Suppressor macrophage treated with lipopolysaccharide for 4 hours (primary cell): ENCODE measurements at regions not wholly inside any gene's neighbourhood (a gene's known extent, or its start where the extent isn't known, plus 50 kb on each side); places are given as distances from the start of the nearest gene placed in this dataset.
A peak's percentile ranks its signal among the peaks of the same experiment; 100 is the strongest.

Experiments
- DNase-seq: peaks from one replicate; pipeline ENCODE4 v3.0.0-alpha.2; 2020

DNA sequence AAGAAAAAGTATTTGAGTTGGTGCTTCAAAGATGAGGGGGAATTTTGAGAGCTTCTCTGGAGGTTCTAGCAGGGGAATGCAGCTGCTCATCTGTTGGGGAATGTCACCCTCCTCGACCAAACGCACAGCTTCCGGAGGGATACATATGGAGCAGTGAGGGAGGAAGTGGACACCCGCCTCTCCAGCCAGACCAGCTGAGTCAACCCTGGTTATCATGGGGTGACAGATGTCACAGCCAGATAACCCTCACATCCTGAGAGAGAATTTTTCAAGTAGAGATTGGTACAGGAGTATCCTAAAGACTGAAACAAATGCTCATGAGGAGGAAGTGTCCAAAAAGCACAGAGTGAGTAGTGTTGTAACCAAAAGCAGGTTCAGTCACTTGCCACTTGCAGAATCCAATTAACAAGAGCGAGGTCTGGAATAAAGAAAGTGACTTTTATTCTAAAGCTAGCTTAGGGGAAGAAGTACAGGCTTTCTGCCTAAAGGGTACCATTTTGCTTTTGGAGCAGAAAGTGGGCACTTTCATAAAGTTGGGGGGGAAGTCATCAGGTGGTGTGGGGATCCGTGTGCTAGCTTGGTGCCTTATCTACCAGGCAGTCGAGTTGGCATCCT, 395.2 kb downstream of the RAD51AP2 start:
- peak; percentile 0 for DNase-seq

DNA sequence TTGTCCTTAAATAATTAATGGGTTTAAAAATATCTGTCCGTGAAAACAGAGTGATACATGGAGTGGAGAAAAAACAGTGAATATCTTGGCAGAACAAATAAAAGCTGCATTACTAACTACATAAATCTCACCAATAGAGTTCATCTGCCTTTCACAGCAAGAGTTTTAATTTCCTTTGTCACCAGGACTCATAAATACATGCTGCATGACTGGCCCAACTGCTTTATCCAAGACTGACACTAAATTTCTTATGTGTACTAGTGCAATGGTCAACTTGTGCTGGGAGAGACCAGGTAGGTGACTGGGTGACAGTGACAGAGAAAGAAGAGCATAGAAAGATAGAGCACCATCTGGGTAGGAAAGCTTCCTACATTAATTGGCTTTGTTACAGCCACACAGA, 402.8 kb downstream of the RAD51AP2 start:
- DNase-seq, result no peak

DNA sequence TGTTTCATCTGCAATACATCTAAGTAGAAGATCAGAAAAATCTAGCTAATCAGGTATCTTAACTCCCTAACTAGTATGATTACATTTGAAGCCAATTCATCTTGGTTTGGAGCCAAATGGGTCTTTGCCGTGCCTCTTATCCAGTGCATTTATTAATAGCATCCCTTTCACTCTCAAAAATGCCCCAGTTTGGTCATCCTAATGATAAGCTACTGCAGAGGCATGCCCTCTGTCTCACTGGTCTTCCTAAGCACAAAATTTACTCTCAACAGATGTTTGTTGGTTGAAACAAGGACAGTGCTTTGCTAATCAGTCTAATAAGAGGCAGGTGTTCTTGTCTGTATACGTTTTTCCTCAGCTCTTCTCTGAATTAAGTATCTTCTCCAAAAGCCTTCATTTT, 403.2 kb downstream of the RAD51AP2 start:
- DNase-seq, result no peak

DNA sequence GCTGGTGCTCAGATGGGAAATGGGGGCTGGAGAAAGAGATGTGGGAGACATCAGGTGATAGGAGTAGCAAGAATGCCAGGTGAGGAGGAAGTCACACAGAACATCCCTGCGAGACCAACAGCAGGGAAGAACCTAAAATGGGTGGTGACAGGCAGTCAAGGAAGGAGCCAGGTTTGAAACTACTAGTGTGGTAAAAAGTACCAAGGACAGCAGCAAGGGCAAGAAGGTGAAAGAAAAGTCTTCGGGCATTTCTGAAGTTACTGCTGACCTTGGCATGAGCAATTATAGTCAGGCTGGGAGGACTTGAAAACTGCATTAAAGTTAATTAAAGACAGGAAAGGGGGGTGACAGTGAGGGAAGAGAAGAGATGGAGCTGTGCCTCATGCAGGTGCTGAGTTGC, 410.4 kb downstream of the RAD51AP2 start:
- no peak for DNase-seq

DNA sequence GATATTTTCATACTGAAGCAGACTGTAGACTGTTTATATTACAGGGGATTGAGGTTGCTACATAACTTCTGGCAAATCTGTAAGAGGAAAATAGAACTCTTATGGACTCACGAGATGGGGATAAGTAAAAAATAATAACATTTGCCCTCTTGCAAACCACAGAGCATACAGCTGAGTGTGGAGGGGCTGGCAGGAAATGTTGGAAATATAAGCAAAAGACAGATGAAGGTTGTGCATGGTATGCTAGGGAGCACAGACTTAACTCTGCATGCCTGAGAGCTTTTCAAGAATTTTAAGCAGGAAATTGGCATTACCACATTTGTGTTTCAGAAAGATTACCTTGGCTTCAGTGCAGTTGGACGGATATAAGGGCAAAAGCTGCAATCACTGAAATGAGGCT, 411.1 kb downstream of the RAD51AP2 start:
- no peak for DNase-seq

DNA sequence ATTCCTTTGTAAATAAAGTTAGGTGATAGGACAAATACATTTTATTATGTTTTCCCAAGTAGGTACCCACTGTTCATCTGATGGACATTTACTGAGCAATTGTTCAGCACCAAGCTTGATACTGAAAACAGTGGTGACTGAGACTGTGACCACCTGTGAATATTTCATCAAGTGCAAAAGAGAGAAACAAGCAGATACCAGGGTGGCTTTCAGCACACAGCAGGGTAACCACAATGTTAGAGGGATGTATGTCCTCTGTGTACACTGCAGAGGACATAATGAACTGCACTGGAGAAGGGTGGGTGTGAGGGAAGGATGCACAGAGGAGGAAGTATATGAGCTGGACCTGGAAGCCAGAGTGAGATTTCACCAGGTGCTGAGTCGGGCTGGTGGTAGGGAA, 411.8 kb downstream of the RAD51AP2 start:
- no peak for DNase-seq

DNA sequence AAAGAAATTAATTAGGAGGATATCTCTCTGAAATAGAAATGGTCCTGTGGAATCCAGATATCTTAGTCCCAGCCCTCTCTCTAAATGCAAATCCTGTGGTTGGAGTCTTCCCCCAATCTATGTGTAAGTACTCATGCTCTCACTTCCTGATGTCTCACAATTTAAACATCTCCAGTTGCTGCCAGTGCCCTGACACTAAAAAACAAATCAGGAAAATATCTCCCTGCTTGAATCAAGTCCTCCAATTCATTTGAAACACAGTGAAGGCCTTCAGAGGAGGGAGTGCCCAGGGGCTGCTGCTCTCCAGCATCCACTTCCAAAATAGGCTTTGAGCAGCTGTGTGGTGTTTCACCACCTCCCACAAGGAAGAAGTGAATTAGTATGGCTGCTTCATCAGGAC, 413.8 kb downstream of the RAD51AP2 start:
- DNase-seq, result peak; percentile 22

DNA sequence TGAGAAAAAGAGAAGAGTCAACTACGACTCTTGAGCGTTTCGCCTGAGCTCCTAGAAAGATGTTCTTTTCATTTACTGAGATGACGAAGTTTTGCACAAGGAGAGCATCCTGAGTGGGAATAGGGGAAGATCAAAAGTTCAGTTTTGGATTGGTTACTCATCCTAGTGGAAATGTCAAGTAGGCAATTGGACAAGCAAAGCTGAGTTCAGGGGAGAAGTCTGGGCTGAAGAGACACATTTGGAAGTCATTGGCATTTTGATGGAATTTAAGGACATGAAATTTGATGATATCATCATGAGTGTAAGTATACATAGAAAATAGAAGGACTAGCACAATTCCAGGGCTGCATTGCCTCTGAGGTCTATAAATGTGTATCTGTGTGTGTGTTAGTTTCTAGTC, 416.6 kb downstream of the RAD51AP2 start:
- DNase-seq, result no peak

DNA sequence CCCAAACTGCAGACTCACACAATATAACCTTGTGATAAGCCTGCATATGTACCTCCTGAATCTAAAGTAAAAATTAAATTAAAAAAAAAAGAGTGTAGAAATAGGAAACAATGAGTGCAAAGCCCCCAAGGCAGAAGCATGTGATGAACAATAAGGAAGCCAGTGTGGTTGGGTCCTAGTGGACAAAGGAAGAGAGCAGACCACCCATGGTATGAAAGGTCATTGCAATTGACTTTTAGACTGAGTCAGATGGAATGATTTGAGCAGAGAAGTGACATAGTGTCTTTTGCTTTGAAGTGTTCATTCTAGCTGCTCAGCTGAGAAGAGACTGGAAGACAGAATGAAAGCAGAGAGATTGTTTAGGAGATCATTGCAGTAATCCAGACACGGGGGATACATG, 417.1 kb downstream of the RAD51AP2 start:
- no peak for DNase-seq

DNA sequence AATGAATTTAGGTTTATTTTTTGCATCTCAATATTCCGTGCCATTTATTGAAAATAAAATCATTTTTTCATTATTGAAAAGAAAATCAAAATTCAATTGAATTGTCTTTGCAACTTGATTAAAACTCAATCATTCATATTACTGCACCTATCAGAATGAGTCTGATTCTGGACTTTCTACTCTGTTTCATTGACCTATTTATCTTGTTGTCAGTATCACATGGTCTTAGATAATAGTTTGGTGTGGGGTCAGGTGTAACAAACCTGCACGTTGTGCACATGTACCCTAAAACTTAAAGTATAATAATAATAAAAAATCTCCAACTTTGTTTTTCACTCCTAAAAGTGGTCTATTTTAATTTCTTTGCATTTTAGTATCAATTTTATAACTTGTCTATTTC, 422.9 kb downstream of the RAD51AP2 start:
- no peak for DNase-seq

DNA sequence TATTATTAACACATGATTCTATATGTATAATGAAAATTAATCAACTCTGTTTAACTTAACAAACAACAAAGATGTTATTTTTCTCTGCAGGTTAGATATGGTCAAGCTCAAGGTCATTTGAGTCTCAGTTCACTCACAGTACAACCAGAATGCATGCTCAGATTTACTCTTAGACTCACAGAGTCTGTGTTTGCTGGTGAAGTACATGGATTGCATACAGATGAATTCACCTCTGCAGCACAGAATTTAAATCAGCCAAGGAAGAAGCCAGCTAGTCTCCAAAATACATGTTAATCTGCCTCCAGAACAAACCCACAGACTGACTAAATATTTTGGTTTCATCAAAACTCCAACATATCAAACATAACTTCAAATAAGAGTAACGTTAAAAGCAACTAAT, 424.5 kb downstream of the RAD51AP2 start:
- no peak for DNase-seq

DNA sequence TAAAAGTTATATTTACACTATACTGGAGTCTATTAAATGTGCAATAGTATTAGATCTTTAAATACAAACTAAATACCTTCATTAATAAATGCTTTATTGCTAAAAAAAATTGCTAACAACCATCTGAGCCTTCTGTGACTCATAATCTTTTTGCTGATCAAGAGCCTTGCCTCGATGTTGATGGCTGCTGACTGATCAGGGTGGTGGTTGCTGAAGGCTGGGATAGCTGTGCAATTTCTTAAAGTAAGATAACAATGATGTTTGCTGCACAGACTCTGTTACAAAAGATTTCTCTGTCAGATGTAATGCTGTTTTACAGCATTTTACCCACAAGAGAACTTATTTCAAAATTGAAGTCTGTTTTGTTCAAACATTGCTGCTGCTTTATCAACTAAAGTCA, 421.4 kb upstream of the CYRIA start:
- DNase-seq, result no peak

DNA sequence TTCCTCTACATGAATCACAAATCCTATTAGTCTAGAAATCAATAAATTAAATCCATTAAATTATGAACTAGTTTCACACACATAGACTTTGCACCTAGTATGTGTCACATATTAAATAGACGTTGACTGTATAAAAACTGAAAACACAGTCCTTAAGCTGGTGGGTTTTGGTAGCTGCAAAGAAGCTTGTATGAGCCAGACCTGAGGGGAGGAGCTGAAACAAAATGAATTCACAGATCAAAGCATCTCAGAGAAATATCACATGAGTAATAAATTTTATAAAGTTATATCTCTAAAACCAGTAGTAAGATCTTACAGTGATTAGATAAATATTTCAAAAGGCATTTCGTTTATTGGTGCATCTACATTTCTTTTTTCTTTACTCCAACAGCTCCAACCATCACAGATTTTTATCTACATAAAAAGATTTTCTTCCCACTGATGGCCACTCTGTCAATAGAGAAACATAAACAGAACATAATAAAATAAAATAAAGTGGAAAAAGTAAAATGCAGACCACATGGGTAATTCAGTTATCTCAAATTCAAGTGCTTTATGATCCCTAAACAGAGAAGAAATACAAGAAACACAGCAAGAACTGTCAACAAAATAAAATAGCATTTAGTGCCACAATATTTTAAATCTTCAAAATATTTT, 420.0 kb upstream of the CYRIA start:
- DNase-seq, result no peak

DNA sequence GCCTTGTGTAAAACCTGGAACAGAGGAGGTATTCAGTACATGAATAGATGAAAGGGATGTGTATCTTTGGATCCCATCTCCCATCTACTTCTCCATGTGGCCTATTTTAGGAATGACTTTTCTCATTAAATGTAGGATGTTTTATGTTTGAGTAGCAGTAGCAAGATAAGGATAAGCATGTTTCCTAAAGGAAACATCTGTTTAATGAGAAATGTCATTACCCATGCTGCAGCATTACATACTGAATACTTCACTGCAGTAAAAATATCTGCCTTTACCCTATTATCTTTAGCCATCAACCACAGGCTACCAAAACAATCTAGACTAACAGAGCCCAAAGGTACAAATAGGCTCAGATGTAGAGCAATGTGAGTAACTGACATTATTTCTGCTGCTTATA, 419.2 kb upstream of the CYRIA start:
- DNase-seq, result no peak

DNA sequence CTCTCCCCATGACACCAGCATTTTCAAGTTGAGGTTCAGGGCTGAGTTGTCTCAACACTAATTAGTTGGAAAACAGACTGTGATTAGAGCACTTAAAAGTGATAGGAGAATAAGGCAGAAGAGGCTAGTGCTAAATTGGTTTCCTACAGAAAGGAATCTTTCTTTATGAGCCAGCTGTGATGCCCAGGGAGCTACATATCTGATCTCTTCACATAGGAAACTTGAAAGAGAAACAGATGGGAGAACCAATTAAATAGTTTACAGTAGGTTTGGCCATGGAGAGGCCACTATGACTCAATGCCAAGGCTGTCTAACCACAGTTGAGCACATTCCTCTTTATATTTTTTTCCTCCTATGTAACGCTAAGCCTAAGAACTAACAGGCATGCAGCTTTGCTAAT, 418.3 kb upstream of the CYRIA start:
- DNase-seq, result no peak

DNA sequence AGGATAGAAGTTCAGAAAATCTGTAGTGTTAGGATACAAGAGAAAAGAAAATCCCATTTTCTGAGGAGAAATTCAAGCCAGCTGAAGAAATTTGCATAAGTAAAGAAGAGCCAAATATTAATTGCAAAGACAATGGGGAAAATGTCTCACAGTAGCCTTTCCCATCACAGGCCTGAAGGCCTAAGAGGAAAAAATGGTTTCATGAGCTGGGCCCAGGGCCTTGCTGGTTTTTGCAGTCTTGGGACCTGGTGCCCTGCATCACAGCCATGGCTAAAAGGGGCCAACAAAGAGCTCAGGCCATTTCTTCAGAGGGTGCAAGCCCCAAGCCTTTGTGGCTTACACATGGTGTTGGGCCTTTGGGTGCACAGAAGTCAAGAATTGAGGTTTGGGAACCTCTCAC, 413.6 kb upstream of the CYRIA start:
- DNase-seq, result no peak

DNA sequence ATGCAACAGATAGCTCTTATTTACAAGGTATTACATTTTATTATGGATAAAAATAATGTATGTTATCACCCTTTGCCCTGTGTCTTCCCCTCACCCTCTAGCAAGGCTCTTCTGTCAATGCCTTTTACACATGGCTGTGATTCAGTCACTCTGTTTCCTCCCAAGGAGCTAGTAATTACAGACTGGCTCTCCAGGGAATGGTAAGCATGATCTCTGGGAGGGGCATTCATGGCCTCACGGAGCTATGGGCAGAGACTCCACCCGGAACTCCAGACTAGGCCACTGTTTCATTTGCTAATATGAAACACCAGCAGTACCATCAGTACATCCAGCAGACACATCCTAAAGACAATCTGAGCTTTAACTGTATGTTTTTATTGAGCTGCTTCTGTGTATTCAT, 410.9 kb upstream of the CYRIA start:
- DNase-seq, result no peak

DNA sequence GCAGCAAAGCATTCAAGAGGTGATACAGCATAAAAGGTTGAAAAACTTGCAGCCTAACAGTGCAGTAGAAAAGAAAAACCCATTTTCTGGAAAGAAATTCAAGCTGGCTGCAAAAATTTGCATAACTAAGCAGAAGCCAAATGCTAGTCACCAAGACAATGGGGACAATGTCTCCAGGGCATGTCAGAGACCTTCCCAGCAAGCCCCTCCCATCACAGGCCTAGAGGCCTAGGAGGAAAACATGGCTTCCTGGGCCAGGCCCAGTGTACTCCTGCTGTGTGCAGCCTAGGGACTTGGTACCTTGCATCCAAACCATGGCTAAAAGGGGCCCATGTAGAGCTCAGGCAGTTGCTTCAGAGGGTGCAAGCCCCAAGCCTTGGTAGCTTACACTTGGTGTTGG, 405.1 kb upstream of the CYRIA start:
- no peak for DNase-seq

DNA sequence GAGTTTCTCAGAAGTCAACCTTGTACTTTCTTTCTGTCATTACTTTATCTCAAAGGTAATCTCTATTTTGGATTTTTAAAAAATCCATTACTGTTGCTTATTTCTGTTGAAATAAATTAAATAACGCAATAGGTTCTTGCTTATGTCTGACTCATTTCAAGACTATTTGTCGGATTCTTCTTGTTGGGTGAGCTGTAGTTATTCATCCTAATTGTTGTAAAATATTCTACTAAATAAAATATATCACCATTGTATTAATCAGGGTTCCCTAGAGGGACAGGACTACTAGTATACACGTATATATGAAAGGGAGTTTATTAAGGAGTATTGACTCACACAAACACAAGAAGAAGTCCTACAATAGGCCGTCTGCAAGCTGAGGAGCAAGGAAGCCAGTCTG, 403.9 kb upstream of the CYRIA start:
- no peak for DNase-seq

DNA sequence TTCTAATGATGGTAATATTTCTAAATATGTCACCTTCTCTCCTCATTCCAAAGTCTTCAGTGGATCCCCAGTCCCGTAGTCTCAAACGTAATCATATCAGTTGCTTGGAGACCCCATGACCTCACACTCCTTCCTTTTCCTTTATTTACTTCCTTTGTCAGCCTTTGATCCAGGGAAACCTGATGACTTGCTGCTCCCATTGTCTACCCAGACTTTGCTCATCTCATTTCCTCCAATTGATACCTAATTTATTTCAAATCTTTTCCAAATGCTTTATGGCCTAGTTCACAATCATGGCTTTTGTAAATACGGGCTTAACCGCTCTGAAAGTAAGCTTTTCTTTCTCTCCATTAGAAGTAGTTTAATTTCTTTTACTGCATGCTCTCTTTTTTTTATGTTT, 402.4 kb upstream of the CYRIA start:
- no peak for DNase-seq

DNA sequence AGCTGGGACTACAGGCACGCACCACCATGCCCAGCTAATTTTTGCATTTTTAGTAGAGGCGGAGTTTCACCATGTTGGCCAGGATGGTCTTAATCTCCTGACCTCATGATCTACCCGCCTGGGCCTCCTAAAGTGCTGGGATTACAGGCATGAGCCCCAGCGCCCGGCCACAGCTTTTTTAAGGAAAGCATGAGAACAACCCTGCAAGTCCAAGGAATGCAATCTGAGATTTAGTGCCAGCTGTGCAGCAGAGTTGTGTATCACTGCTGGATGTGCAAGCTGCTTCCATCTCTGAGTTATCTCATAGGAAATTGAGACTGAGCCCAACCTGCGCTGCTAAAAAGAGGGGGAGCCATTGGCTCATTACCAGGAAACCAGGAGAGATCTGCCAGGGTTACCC, 399.9 kb upstream of the CYRIA start:
- no peak for DNase-seq

DNA sequence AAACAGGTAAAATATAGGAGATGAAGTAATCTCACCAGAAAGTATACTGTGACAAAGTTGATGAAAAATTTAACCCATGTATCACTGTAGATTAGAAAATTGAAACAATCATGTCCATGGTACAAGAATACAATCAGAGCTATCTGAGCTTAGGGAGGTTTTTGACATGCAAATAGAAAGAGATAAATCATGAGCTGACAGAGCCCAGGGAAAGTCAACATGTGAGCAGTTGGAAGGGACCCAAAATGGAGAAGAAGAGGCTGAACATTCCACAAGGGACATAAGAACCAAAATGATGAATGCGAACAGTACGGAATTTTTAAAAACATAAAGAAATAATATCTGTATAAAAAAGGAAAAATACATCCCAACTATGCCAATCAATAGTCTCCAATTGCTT, 395.4 kb upstream of the CYRIA start:
- DNase-seq, result no peak

DNA sequence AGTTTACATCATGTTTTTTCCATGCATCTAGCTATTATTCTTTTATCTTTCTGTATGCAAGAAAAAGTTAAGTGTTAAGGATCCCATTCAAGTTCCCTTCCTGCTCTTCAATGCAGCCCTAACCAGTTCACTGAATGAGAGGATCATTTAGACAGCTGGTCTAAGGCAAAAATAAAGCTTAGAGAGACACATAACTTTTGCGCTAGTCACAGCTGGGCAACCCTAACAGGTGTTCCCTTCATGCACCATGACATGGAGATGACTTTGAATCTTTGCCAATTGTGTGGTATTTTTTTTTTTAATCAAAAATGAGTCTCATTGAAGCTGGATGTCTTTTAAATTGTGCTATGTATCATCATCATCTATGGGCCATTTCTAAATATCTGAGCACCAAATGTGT, 393.8 kb upstream of the CYRIA start:
- DNase-seq, result no peak

DNA sequence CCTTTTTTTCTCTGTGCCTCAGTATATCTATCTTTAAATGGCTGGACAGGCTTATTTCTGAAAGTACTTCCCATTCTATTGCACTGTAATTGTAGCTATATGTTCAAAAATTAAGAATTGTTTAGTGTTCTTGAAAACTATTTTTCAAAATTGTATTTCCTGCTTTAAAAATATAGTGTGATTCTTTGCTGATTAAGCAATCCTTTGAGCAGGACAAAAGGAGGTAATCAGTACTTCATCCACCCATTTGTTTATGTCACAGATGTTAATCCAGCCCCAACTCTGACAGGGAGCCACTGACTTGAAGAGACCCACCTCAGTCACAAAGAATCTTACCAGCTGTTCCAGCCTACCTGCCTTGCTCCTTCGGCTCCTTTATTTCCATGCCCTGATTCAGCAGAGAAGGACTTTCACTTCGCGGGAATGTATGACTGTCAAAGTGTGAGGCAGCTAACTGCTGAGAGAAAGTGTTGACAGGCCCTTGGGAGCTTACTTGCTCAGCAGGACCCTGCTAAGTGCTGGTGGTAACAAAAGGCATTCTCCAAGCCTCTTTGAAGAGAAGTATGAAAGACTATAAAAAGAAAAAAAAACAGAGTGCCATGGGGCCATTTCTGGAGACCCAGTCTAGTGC, 393.3 kb upstream of the CYRIA start:
- no peak for DNase-seq
